ENCODE measurements at regions not wholly inside any gene's neighbourhood (a gene's known extent, or its start where the extent isn't known, plus 50 kb on each side); places are given as distances from the start of the nearest gene placed in this dataset.

DNA sequence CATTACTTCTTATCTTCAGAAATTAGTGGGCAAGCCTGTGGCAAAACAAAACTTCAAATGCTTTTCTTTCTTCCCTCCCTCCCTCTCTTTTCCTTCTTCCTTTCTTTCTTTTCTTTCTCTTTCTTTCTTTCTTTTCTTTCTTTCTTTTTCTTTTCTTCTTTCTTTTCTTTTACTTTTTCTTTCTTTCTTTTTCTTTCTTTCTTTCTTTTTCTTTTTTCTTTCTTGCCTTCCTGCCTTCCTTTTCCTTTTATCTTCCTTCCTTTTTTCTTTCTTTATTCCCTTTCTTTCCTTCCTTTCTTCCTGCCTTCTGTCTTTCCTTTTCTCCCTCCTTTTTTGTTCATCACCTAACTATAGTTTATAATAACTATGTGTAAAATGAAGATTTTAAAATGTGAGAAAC is 295.1 kb downstream of the SMOC2 start:
- TF ChIP-seq, protein P1, sequence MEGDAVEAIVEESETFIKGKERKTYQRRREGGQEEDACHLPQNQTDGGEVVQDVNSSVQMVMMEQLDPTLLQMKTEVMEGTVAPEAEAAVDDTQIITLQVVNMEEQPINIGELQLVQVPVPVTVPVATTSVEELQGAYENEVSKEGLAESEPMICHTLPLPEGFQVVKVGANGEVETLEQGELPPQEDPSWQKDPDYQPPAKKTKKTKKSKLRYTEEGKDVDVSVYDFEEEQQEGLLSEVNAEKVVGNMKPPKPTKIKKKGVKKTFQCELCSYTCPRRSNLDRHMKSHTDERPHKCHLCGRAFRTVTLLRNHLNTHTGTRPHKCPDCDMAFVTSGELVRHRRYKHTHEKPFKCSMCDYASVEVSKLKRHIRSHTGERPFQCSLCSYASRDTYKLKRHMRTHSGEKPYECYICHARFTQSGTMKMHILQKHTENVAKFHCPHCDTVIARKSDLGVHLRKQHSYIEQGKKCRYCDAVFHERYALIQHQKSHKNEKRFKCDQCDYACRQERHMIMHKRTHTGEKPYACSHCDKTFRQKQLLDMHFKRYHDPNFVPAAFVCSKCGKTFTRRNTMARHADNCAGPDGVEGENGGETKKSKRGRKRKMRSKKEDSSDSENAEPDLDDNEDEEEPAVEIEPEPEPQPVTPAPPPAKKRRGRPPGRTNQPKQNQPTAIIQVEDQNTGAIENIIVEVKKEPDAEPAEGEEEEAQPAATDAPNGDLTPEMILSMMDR (IDR thresholded peaks at IDR 0.05) = no peak
- TF ChIP-seq EZH2phosphoT487 (IDR thresholded peaks at IDR 0.05) = no peak
- TF ChIP-seq EZH2 (IDR thresholded peaks at IDR 0.05) = no peak
